NB4 (cell line): ENCODE measurements at regions not wholly inside any gene's neighbourhood (a gene's known extent, or its start where the extent isn't known, plus 50 kb on each side); places are given as distances from the start of the nearest gene placed in this dataset.
"Not testable (repeated sequence)": the region's sequence is repeated elsewhere in the genome, so short reads cannot be mapped to it uniquely, and the experiment has no call there.

Experiments
- DNase-seq: peaks from one replicate; pipeline ENCODE4 v3.0.0; 2010; ENCODE audit warnings: low read depth
- H3K4me3 ChIP-seq: one replicate; pipeline ENCODE4 v1.5.1; 2011; ENCODE audit warnings: mild to moderate bottlenecking, low read depth, low read length, moderate library complexity
- MYC ChIP-seq: IDR thresholded peaks from 2 replicates; pipeline ENCODE4 v1.6.1; 2011; ENCODE audit warnings: low read depth, low read length
- POLR2A ChIP-seq: IDR thresholded peaks from 2 replicates; pipeline ENCODE4 v1.6.1; 2011; ENCODE audit warnings: mild to moderate bottlenecking; ENCODE audit not compliant: insufficient read length; ENCODE audit errors: extremely low read depth
- TF ChIP-seq, protein P1 (sequence below): IDR thresholded peaks from 2 replicates; pipeline ENCODE4 v1.6.1; 2011; ENCODE audit warnings: low read depth, low read length
- TF ChIP-seq, protein P2 (sequence below): IDR thresholded peaks from one replicate; pipeline ENCODE4 v1.5.1; 2012; ENCODE audit warnings: low read depth, low read length

GRCh38 chr4:66376396-66376795 is 706.1 kb upstream of the EPHA5 start:
- no peak for DNase-seq
- H3K4me3 ChIP-seq = no peak overlapping the region
- TF ChIP-seq, protein P1, sequence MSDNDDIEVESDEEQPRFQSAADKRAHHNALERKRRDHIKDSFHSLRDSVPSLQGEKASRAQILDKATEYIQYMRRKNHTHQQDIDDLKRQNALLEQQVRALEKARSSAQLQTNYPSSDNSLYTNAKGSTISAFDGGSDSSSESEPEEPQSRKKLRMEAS = no peak
- TF ChIP-seq, protein P2, sequence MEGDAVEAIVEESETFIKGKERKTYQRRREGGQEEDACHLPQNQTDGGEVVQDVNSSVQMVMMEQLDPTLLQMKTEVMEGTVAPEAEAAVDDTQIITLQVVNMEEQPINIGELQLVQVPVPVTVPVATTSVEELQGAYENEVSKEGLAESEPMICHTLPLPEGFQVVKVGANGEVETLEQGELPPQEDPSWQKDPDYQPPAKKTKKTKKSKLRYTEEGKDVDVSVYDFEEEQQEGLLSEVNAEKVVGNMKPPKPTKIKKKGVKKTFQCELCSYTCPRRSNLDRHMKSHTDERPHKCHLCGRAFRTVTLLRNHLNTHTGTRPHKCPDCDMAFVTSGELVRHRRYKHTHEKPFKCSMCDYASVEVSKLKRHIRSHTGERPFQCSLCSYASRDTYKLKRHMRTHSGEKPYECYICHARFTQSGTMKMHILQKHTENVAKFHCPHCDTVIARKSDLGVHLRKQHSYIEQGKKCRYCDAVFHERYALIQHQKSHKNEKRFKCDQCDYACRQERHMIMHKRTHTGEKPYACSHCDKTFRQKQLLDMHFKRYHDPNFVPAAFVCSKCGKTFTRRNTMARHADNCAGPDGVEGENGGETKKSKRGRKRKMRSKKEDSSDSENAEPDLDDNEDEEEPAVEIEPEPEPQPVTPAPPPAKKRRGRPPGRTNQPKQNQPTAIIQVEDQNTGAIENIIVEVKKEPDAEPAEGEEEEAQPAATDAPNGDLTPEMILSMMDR = no peak
- TF ChIP-seq POLR2A (no peak), MYC (no peak)

DNA sequence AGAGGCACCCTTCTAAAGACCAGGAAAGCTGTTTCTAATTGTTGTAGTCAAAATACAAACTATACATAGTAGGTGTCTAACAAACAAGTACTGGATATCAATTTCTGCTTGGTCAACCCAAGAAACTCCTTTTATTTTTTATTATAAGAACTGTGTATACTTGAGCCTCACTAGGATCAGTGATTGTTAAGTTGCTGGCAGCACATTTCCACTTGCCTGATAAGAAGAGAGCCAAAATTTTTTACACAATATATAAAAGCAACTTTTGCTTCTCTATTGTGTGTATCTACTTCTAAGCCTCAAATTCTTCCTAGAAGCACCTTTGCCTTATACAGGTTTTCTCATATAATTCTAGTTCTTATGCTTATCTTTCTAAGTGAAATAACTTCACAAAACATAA is 703.0 kb upstream of the EPHA5 start:
- no peak overlapping the region for H3K4me3 ChIP-seq
- TF ChIP-seq, protein P2 = no peak
- no peak for DNase-seq

DNA sequence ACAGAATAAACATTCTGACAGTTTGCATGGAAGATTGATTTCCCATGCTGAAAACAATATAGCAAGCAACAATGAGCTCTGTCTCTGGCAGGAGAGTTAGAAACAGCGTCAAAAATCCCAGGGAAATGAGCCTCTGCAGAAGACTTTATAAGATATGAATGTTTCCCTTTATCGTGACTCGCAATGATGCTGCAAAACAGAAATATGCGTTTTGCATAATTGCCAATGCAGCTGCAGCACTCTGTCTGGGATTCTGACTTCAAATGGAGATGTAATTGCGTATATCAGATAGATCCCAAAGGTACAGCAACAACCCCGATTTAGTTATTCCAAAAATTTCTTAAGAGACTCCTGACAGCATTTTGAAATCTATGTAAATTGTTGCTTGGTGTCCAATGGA is 702.4 kb upstream of the EPHA5 start:
- TF ChIP-seq, protein P1 = no peak
- TF ChIP-seq MYC (no peak), POLR2A (no peak)
- TF ChIP-seq, protein P2 = no peak
- no peak for DNase-seq
- H3K4me3 ChIP-seq = no peak overlapping the region

DNA sequence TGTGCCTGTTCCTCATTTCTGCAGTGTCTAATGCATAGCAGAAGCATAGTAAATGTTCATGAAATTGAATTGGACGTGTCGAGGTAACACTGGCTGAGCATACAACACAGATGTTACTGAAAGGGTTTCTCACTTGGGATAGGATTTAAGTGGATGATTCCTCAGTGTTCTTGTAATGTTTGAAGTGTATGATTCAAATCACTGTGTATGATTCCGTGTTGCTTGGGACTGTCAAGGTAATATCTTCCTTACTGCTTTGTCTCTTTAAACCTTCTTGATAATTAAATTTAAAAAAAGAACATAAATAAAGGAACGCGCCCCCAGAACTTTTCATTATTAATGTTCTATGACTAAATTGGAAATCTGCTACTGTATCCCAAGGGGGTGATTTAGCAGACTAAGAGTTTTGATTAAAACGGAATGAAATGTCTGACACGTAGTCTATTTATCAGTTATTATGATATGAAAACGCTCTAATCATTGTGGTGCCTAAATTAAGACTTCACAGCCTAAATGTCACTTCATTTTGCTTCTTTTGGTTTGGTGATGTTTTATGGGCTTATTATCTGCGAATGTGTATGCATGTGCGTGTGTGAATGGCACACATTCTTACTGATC is 696.9 kb upstream of the EPHA5 start:
- no peak for DNase-seq
- H3K4me3 ChIP-seq = no peak overlapping the region
- TF ChIP-seq, protein P2 = no peak
- no peak for TF ChIP-seq POLR2A
- TF ChIP-seq MYC = no peak
- TF ChIP-seq, protein P1 = no peak

DNA sequence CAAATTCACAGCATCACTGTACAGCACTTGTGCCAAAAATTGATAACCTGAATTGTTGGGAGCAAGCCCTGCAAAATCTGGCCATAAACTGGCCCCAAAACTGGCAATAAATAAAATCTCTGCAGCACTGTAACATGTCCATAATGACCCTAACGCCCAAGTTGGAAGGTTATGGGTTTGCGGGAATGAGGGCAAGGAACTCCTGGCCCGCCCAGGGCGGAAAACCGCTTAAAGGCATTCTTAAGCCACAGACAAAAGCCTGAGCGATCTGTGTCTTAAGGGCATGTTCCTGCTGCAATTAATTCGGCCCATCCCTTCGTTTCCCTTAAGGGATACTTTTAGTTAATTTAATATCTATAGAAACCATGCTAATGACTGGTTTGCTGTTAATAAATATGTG is 690.1 kb upstream of the EPHA5 start:
- not testable (repeated sequence) for DNase-seq, H3K4me3 ChIP-seq

DNA sequence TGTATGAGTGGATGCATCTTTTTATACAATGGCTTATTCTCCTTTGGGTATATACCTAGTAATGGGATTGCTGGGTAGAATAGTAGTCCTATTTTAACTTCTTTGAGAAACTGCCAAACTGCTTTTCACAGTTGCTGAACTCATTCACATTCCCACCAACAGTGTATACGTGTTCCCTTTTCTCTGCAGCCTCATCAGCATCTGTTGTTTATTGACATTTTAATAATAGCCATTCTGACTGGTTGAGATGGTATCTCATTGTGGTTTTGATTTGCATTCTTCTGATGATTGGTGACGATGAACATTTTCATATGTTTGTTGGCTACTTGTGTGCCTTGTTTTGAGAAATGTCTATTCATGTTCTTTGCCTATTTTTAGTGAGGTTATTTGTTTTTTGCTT is 687.0 kb upstream of the EPHA5 start:
- no peak for DNase-seq

More for the DNA sequence above, 687.0 kb upstream of the EPHA5 start:
- TF ChIP-seq, protein P1 = no peak
- TF ChIP-seq MYC = no peak
- TF ChIP-seq, protein P2 = no peak
- no peak for TF ChIP-seq POLR2A
- H3K4me3 ChIP-seq = no peak overlapping the region
